ENCODE measurements at regions not wholly inside any gene's neighbourhood (a gene's known extent, or its start where the extent isn't known, plus 50 kb on each side); places are given as distances from the start of the nearest gene placed in this dataset.

DNA sequence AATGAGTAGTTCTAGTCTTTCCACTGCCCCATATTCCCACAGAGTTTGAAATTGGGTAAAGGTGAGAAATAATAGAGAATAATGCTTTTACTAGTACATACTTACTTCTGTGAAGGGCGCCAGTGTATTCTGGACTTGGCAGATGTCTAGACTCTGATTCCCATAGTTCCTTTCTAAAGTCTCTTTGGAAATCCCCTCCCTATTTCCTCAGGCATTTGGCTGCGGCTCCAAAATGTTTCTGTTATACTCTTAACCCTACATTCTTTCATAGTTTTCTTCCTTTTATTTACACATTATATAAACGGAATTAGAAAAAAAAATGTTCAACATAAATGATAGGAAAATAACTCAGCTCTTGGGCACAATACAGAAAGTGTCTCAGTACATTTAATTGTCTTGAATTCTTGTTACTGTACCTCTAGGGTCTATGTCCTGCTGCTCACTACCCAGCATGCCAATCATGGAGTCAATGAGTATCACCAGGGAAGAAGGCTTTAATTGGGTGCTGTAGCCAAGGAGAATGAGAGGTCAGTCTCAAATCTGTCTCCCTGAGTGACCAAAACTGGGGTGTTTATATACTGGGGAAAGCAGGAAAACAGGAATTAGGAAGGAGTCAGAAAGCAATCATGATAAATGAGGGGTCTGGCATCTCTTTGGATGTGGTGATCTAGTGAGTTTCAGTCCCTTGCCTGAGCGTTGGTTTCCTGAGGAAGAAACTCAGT is 147.8 kb upstream of the MMADHC start:
- Histone ChIP-seq H3K4me2 (ENCODE audit: low read length) (no peak overlapping the region), H4K20me1 (ENCODE audit: insufficient read depth) (no peaks in the 10 kb centered on the region), H3K36me3 (ENCODE audit: control insufficient read depth in 1 of 2, insufficient read depth in 2 of 2, low read length in 2 of 2) (no peaks in the 10 kb centered on the region), H3K79me2 (ENCODE audit: insufficient read depth, low read length) (no peaks in the 10 kb centered on the region), H2AFZ (ENCODE audit: low read depth, low read length, poor library complexity, severe bottlenecking) (no peak overlapping the region), H3K4me3 (replicated peaks in 1 of 2; ENCODE audit: low read depth in 1 of 2, low read length in 2 of 2) (no peak overlapping the region), H3K9me2 (ENCODE audit: insufficient read depth) (no peaks in the 10 kb centered on the region), H3K27ac (ENCODE audit: low read depth, low read length) (no peak overlapping the region), H3K9ac (ENCODE audit: low read length) (no peak overlapping the region), H3K4me1 (ENCODE audit: control insufficient read depth in 1 of 2, insufficient read depth in 2 of 2, low read length in 2 of 2) (peaks cover 0 to 6% of the 10 kb centered on the region in 2 experiments; a peak in 2 of 4 replicates), H3K27me3 (ENCODE audit: insufficient read depth, low read length) (no peaks in the 10 kb centered on the region), H3K9me3 (ENCODE audit: control insufficient read depth in 1 of 2, insufficient read depth in 1 of 2, low read depth in 1 of 2, low read length in 2 of 2) (no peaks in the 10 kb centered on the region)
- DNase-seq (ENCODE audit: low read depth, low spot score) = no peak
- intact Hi-C loops (cut with micrococcal nuclease) = no loop called here
- no peak for ATAC-seq
- no TSS peak for BruUV-seq (replicated peaks)
- TF ChIP-seq EZH2phosphoT487 (IDR thresholded peaks at IDR 0.05; ENCODE audit: borderline replicate concordance) = no peak
- no peak for TF ChIP-seq POLR2AphosphoS5 (IDR thresholded peaks at IDR 0.05; ENCODE audit: low read depth, low read length)
- no peak for TF ChIP-seq SRF (IDR thresholded peaks at IDR 0.05; ENCODE audit: low read depth)
- TF ChIP-seq TCF7L2 (IDR thresholded peaks at IDR 0.05; ENCODE audit: borderline replicate concordance, extremely low read depth, insufficient read depth, insufficient read length) = no peak
- CTCF ChIA-PET = no interaction called here
- RAD21 ChIA-PET (ENCODE audit: low non-redundant PET in 1 of 2, low total read pairs in 2 of 2, uncharacterized antibody in 2 of 2, unreplicated experiment in 2 of 2) = no interaction called here
- POLR2A ChIA-PET = no interaction called here

DNA sequence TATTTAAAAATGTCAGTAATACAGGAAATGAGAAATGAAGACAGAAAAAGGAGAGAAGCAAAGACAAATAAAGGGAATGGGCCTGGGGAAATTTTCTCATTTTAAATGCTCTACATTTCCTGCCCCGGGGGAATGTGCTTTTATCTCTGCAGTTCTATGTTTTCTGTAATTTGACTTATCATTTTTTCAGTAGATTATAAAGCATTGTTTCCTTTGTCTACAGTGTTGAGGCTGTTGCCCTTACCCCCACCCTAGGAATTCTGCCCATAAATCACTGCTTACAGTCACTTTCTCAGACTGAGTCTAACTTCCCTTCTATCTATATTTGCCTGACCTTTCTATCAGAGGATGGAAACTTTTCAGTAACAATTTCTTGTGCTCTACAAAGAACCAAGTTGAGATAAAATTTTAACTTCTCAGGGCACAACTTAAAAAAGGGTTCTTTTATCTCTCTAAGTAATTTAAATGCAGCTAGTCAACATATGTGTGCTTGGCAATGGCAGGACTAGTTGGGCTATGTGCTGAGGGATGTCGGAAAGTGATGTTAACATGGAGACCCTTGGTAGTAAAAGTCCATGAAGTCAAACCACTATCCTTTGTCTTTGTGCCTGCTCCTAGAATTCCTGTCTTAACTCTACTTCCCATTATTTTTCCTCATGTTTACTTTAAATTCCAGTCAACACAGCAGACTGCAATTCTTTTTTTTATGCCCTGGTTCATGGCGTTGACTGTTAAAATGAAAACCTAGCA is 146.5 kb upstream of the MMADHC start:
- BruUV-seq (replicated peaks) = no TSS peak
- ChIA-PET RAD21 (ENCODE audit: low non-redundant PET in 1 of 2, low total read pairs in 2 of 2, uncharacterized antibody in 2 of 2, unreplicated experiment in 2 of 2) (no interaction called here), POLR2A (no interaction called here), CTCF (no interaction called here)
- H3K27me3 ChIP-seq (ENCODE audit: insufficient read depth, low read length) = no peaks in the 10 kb centered on the region
- ATAC-seq (no peak), DNase-seq (ENCODE audit: low read depth, low spot score) (no peak)
- TF ChIP-seq TCF7L2 (IDR thresholded peaks at IDR 0.05; ENCODE audit: borderline replicate concordance, extremely low read depth, insufficient read depth, insufficient read length) (no peak), POLR2A (IDR thresholded peaks at IDR 0.05; ENCODE audit: borderline replicate concordance, extremely low read depth, insufficient read depth, insufficient read length) (no peak), ZFX (IDR thresholded peaks at IDR 0.05) (no peak), ELF1 (IDR thresholded peaks at IDR 0.05; ENCODE audit: borderline replicate concordance, low read depth) (no peak), EGR1 (IDR thresholded peaks at IDR 0.05; ENCODE audit: low read depth) (no peak), ATF3 (IDR thresholded peaks at IDR 0.05) (no peak), EZH2 (IDR thresholded peaks at IDR 0.05) (no peak), POLR2AphosphoS5 (IDR thresholded peaks at IDR 0.05; ENCODE audit: low read depth, low read length) (no peak), EZH2phosphoT487 (IDR thresholded peaks at IDR 0.05; ENCODE audit: borderline replicate concordance) (no peak), ZNF274 (IDR thresholded peaks at IDR 0.05; ENCODE audit: low read depth, low read length) (no peak)
- H3K4me1 ChIP-seq (ENCODE audit: control insufficient read depth in 1 of 2, insufficient read depth in 2 of 2, low read length in 2 of 2) = peaks cover 0 to 6% of the 10 kb centered on the region in 2 experiments; a peak in 2 of 4 replicates
- no peak overlapping the region for H3K4me2 ChIP-seq (ENCODE audit: low read length)
- H4K20me1 ChIP-seq (ENCODE audit: insufficient read depth) = no peaks in the 10 kb centered on the region
- no peaks in the 10 kb centered on the region for H3K79me2 ChIP-seq (ENCODE audit: insufficient read depth, low read length)
- H3K27ac ChIP-seq (ENCODE audit: low read depth, low read length) = no peak overlapping the region
- H3K36me3 ChIP-seq (ENCODE audit: control insufficient read depth in 1 of 2, insufficient read depth in 2 of 2, low read length in 2 of 2) = no peaks in the 10 kb centered on the region
- no peak overlapping the region for H2AFZ ChIP-seq (ENCODE audit: low read depth, low read length, poor library complexity, severe bottlenecking)
- H3K9ac ChIP-seq (ENCODE audit: low read length) = no peak overlapping the region
- no peaks in the 10 kb centered on the region for H3K9me3 ChIP-seq (ENCODE audit: control insufficient read depth in 1 of 2, insufficient read depth in 1 of 2, low read depth in 1 of 2, low read length in 2 of 2)
- no peak overlapping the region for H3K4me3 ChIP-seq (replicated peaks in 1 of 2; ENCODE audit: low read depth in 1 of 2, low read length in 2 of 2)
- intact Hi-C loops (cut with micrococcal nuclease) = no loop called here
- no peaks in the 10 kb centered on the region for H3K9me2 ChIP-seq (ENCODE audit: insufficient read depth)
